Smooth muscle cell (in vitro differentiated cells): ENCODE measurements at regions not wholly inside any gene's neighbourhood (a gene's known extent, or its start where the extent isn't known, plus 50 kb on each side); places are given as distances from the start of the nearest gene placed in this dataset.

Source experiments
- DNase-seq: peaks from one replicate; lab custom pipeline; 2025; ENCODE audit not compliant: unreplicated experiment; lab: John Stamatoyannopoulos, UW
- H2AFZ ChIP-seq: fragments of 200-600 bp; sonication (generic); 2 replicates; pipeline ENCODE4 v1.6.0; 2016; ENCODE audit warnings: antibody characterized with exemption, low read depth, mild to moderate bottlenecking
- H3F3A ChIP-seq: fragments of 200-600 bp; sonication (generic); 2 replicates; pipeline ENCODE4 v1.6.0; 2017; ENCODE audit warnings: antibody characterized with exemption, low read depth
- H3K27ac ChIP-seq: fragments of 200-600 bp; sonication (generic); 2 replicates; pipeline ENCODE4 v1.5.1; 2016; ENCODE audit warnings: low read depth, mild to moderate bottlenecking
- H3K27me3 ChIP-seq: fragments of 200-600 bp; sonication (generic); 2 replicates; pipeline ENCODE4 v1.6.1; 2016; ENCODE audit warnings: low read depth, mild to moderate bottlenecking
- H3K36me3 ChIP-seq: fragments of 200-600 bp; sonication (generic); 2 replicates; pipeline ENCODE4 v1.5.1; 2016; ENCODE audit warnings: low read depth
- H3K4me1 ChIP-seq: fragments of 200-600 bp; sonication (generic); 2 replicates; pipeline ENCODE4 v1.5.1; 2016; ENCODE audit warnings: low read depth
- H3K4me2 ChIP-seq: fragments of 200-600 bp; sonication (generic); 2 replicates; pipeline ENCODE4 v1.6.0; 2016; ENCODE audit warnings: mild to moderate bottlenecking
- H3K4me3 ChIP-seq: fragments of 200-600 bp; sonication (generic); 2 replicates; pipeline ENCODE4 v1.5.1; 2016; ENCODE audit warnings: mild to moderate bottlenecking
- H3K79me2 ChIP-seq: fragments of 200-600 bp; sonication (generic); 2 replicates; pipeline ENCODE4 v1.6.0; 2016; ENCODE audit warnings: low read depth, mild to moderate bottlenecking
- H3K9ac ChIP-seq: fragments of 200-600 bp; sonication (generic); 2 replicates; pipeline ENCODE4 v1.6.0; 2016; ENCODE audit warnings: low read depth
- H3K9me3 ChIP-seq: fragments of 200-600 bp; sonication (generic); replicated peaks from 2 replicates; pipeline ENCODE4 v1.5.1; 2016; ENCODE audit warnings: low read depth
- H4K20me1 ChIP-seq: fragments of 200-600 bp; sonication (generic); 2 replicates; pipeline ENCODE4 v1.6.0; 2016; ENCODE audit warnings: low read depth
- CTCF ChIP-seq: fragments of 200-600 bp; sonication (generic); IDR thresholded peaks from 2 replicates; pipeline ENCODE4 v1.5.1; 2017; ENCODE audit warnings: borderline replicate concordance, mild to moderate bottlenecking, antibody characterized with exemption; ENCODE audit not compliant: insufficient read depth, poor library complexity, severe bottlenecking
- WGBS: methylation state at CpG from one replicate; pipeline ENCODE4 v1.1.7; 2016; ENCODE audit warnings: low lambda C conversion rate; 5-methylcytosine and 5-hydroxymethylcytosine counted together

GRCh38 chr10:61545170-61545569 is 92.0 kb upstream of the TMEM26 start:
- no peak overlapping the region for H3K9ac ChIP-seq
- H2AFZ ChIP-seq = no peak overlapping the region

GRCh38 chr10:61543831-61544230 is 90.7 kb upstream of the TMEM26 start:
- no peak for TF ChIP-seq CTCF
- DNase-seq = no peak
- H3K4me2 ChIP-seq = no peak overlapping the region
- no peaks in the 10 kb centered on the region for H4K20me1 ChIP-seq
- H3F3A ChIP-seq = no peaks in the 10 kb centered on the region
- H3K27me3 ChIP-seq = no peaks in the 10 kb centered on the region
- no peaks in the 10 kb centered on the region for H3K9me3 ChIP-seq
- H3K36me3 ChIP-seq = no peaks in the 10 kb centered on the region
- no peak overlapping the region for H3K9ac ChIP-seq
- no peak overlapping the region for H3K27ac ChIP-seq
- H3K4me3 ChIP-seq = no peak overlapping the region
- WGBS = 59% methylated on average over 3 of the region's 3 CpGs
- H3K4me1 ChIP-seq = no peaks in the 10 kb centered on the region
- H2AFZ ChIP-seq = no peak overlapping the region
- H3K79me2 ChIP-seq = no peaks in the 10 kb centered on the region

More at GRCh38 chr10:61545170-61545569, 92.0 kb upstream of the TMEM26 start:
- no peaks in the 10 kb centered on the region for H3K36me3 ChIP-seq
- no peak for TF ChIP-seq CTCF
- no peak overlapping the region for H3K4me3 ChIP-seq
- no peaks in the 10 kb centered on the region for H3F3A ChIP-seq
- H3K79me2 ChIP-seq = no peaks in the 10 kb centered on the region
- no peak for DNase-seq
- no peak overlapping the region for H3K27ac ChIP-seq
- H4K20me1 ChIP-seq = no peaks in the 10 kb centered on the region
- H3K27me3 ChIP-seq = no peaks in the 10 kb centered on the region
- 86% methylated on average over 1 of the region's 1 CpG for WGBS
- no peaks in the 10 kb centered on the region for H3K4me1 ChIP-seq
- H3K4me2 ChIP-seq = no peak overlapping the region
- H3K9me3 ChIP-seq = no peaks in the 10 kb centered on the region

GRCh38 chr10:61542596-61542995 is 89.4 kb upstream of the TMEM26 start:
- no peak for TF ChIP-seq CTCF
- H3K4me2 ChIP-seq = no peak overlapping the region
- no peak overlapping the region for H2AFZ ChIP-seq
- no peaks in the 10 kb centered on the region for H3F3A ChIP-seq
- H3K9me3 ChIP-seq = no peaks in the 10 kb centered on the region
- H3K4me3 ChIP-seq = no peak overlapping the region
- H4K20me1 ChIP-seq = no peaks in the 10 kb centered on the region
- no peaks in the 10 kb centered on the region for H3K79me2 ChIP-seq
- no peak overlapping the region for H3K27ac ChIP-seq
- no peak overlapping the region for H3K9ac ChIP-seq
- H3K27me3 ChIP-seq = no peaks in the 10 kb centered on the region
- no peaks in the 10 kb centered on the region for H3K36me3 ChIP-seq
- no peak for DNase-seq
- H3K4me1 ChIP-seq = no peaks in the 10 kb centered on the region

- H3K27me3 ChIP-seq = no peaks in the 10 kb centered on the region
- no peaks in the 10 kb centered on the region for H3F3A ChIP-seq
- DNase-seq = no peak
- no peaks in the 10 kb centered on the region for H3K4me1 ChIP-seq
- no peak overlapping the region for H2AFZ ChIP-seq
- no peaks in the 10 kb centered on the region for H3K79me2 ChIP-seq
- 97% methylated on average over 1 of the region's 1 CpG for WGBS
- no peaks in the 10 kb centered on the region for H3K36me3 ChIP-seq
- no peak overlapping the region for H3K4me2 ChIP-seq
- H4K20me1 ChIP-seq = no peaks in the 10 kb centered on the region
- no peak overlapping the region for H3K4me3 ChIP-seq
- no peak for TF ChIP-seq CTCF
- H3K9ac ChIP-seq = no peak overlapping the region
- no peak overlapping the region for H3K27ac ChIP-seq
- no peaks in the 10 kb centered on the region for H3K9me3 ChIP-seq
Observed at GRCh38 chr10:61541960-61542359, 88.8 kb upstream of the TMEM26 start.
